Activated CD4-positive, alpha-beta T cell treated with anti-CD3 and anti-CD28 coated beads, Interleukin-2, amount 10 ng/mL, durations not matched to agents 7 days and 5 days (primary cell): ENCODE measurements at regions not wholly inside any gene's neighbourhood (a gene's known extent, or its start where the extent isn't known, plus 50 kb on each side); places are given as distances from the start of the nearest gene placed in this dataset.

Source experiments
- CTCF ChIA-PET: fragments of 350-600 bp; sonication (Branson Sonifier 250); formaldehyde crosslinking; loops from one replicate; lab custom pipeline; 2021; ENCODE audit warnings: antibody characterized with exemption; lab: Charles Lee
- POLR2A ChIA-PET: fragments of 350-600 bp; sonication (Branson Sonifier 250); formaldehyde crosslinking; loops from one replicate; lab custom pipeline; 2021; ENCODE audit warnings: antibody characterized with exemption; lab: Charles Lee
- DNase-seq: peaks from one replicate; pipeline ENCODE4 v3.0.0-alpha.2; 2020
- H3K27ac Mint-ChIP-seq: one replicate; pipeline ENCODE4 v1.8.0; 2021; ENCODE audit warnings: mild to moderate bottlenecking, moderate library complexity, mixed read lengths
- H3K27me3 Mint-ChIP-seq: one replicate; pipeline ENCODE4 v1.8.0; 2021; ENCODE audit warnings: mixed read lengths
- H3K36me3 Mint-ChIP-seq: one replicate; pipeline ENCODE4 v1.8.0; 2021; ENCODE audit warnings: low read depth, mixed read lengths
- H3K4me1 Mint-ChIP-seq: one replicate; pipeline ENCODE4 v1.8.0; 2021; ENCODE audit warnings: mixed read lengths
- H3K4me3 Mint-ChIP-seq: one replicate; pipeline ENCODE4 v1.8.0; 2021; ENCODE audit warnings: mild to moderate bottlenecking, moderate library complexity, mixed read lengths
- H3K9me3 Mint-ChIP-seq: one replicate; pipeline ENCODE4 v1.8.0; 2021; ENCODE audit warnings: mixed read lengths

GRCh38 chr16:66013486-66013885 is 353.0 kb upstream of the CDH5 start:
- no peaks in the 10 kb centered on the region for H3K4me1 Mint-ChIP-seq
- no peak for DNase-seq
- H3K36me3 Mint-ChIP-seq: no peaks in the 10 kb centered on the region
- ChIA-PET POLR2A (no interaction called here), CTCF (no interaction called here)
- no peak overlapping the region for H3K27ac Mint-ChIP-seq
- no peaks in the 10 kb centered on the region for H3K9me3 Mint-ChIP-seq
- H3K27me3 Mint-ChIP-seq: no peaks in the 10 kb centered on the region
- H3K4me3 Mint-ChIP-seq: no peak overlapping the region

GRCh38 chr16:66008136-66008535 is 358.4 kb upstream of the CDH5 start:
- Mint-ChIP-seq H3K27ac (no peak overlapping the region), H3K4me3 (no peak overlapping the region), H3K4me1 (no peaks in the 10 kb centered on the region), H3K36me3 (no peaks in the 10 kb centered on the region), H3K9me3 (no peaks in the 10 kb centered on the region), H3K27me3 (no peaks in the 10 kb centered on the region)
- DNase-seq: no peak
- POLR2A ChIA-PET: no interaction called here
- CTCF ChIA-PET: no interaction called here

- DNase-seq: no peak
- ChIA-PET POLR2A (no interaction called here), CTCF (no interaction called here)
- H3K4me3 Mint-ChIP-seq: no peak overlapping the region
- H3K36me3 Mint-ChIP-seq: no peaks in the 10 kb centered on the region
- no peaks in the 10 kb centered on the region for H3K4me1 Mint-ChIP-seq
- no peak overlapping the region for H3K27ac Mint-ChIP-seq
- H3K27me3 Mint-ChIP-seq: no peaks in the 10 kb centered on the region
- no peaks in the 10 kb centered on the region for H3K9me3 Mint-ChIP-seq
Observed at GRCh38 chr16:66007717-66008116, 358.8 kb upstream of the CDH5 start.

- no peaks in the 10 kb centered on the region for H3K27me3 Mint-ChIP-seq
- CTCF ChIA-PET: no interaction called here
- H3K36me3 Mint-ChIP-seq: no peaks in the 10 kb centered on the region
- H3K4me3 Mint-ChIP-seq: no peak overlapping the region
- H3K9me3 Mint-ChIP-seq: no peaks in the 10 kb centered on the region
- H3K4me1 Mint-ChIP-seq: no peaks in the 10 kb centered on the region
- no peak for DNase-seq
- POLR2A ChIA-PET: no interaction called here
- no peak overlapping the region for H3K27ac Mint-ChIP-seq
Observed at GRCh38 chr16:66006485-66006884, 360.0 kb upstream of the CDH5 start.

- no peak for DNase-seq
- ChIA-PET CTCF (no interaction called here), POLR2A (no interaction called here)
- no peak overlapping the region for H3K4me3 Mint-ChIP-seq
- no peaks in the 10 kb centered on the region for H3K27me3 Mint-ChIP-seq
- H3K36me3 Mint-ChIP-seq: no peaks in the 10 kb centered on the region
- H3K27ac Mint-ChIP-seq: no peak overlapping the region
- no peaks in the 10 kb centered on the region for H3K9me3 Mint-ChIP-seq
- no peaks in the 10 kb centered on the region for H3K4me1 Mint-ChIP-seq
Observed at GRCh38 chr16:66004699-66005098, 361.8 kb upstream of the CDH5 start.

- Mint-ChIP-seq H3K9me3 (no peaks in the 10 kb centered on the region), H3K27ac (no peak overlapping the region), H3K4me3 (no peak overlapping the region), H3K4me1 (no peaks in the 10 kb centered on the region), H3K27me3 (no peaks in the 10 kb centered on the region), H3K36me3 (no peaks in the 10 kb centered on the region)
- ChIA-PET CTCF (no interaction called here), POLR2A (no interaction called here)
- no peak for DNase-seq
Observed at GRCh38 chr16:66003201-66003600, 363.3 kb upstream of the CDH5 start.

- CTCF ChIA-PET: no interaction called here
- no peaks in the 10 kb centered on the region for H3K36me3 Mint-ChIP-seq
- DNase-seq: no peak
- POLR2A ChIA-PET: no interaction called here
- H3K4me1 Mint-ChIP-seq: no peaks in the 10 kb centered on the region
- H3K4me3 Mint-ChIP-seq: no peak overlapping the region
- no peaks in the 10 kb centered on the region for H3K9me3 Mint-ChIP-seq
- H3K27ac Mint-ChIP-seq: no peak overlapping the region
- no peaks in the 10 kb centered on the region for H3K27me3 Mint-ChIP-seq
Observed at GRCh38 chr16:66002601-66003000, 363.9 kb upstream of the CDH5 start.

GRCh38 chr16:66001432-66001831 is 365.1 kb upstream of the CDH5 start:
- no peaks in the 10 kb centered on the region for H3K36me3 Mint-ChIP-seq
- ChIA-PET POLR2A (no interaction called here), CTCF (interaction anchor here (0.8 kb wide), 1 partner anchor 122 kb away, joined by 3 read pairs; no protein-coding TSS in a partner anchor)
- H3K9me3 Mint-ChIP-seq: no peaks in the 10 kb centered on the region
- H3K27ac Mint-ChIP-seq: no peak overlapping the region
- no peak overlapping the region for H3K4me3 Mint-ChIP-seq
- no peaks in the 10 kb centered on the region for H3K27me3 Mint-ChIP-seq
- no peak for DNase-seq
- no peaks in the 10 kb centered on the region for H3K4me1 Mint-ChIP-seq

- ChIA-PET CTCF (no interaction called here), POLR2A (no interaction called here)
- no peaks in the 10 kb centered on the region for H3K36me3 Mint-ChIP-seq
- H3K9me3 Mint-ChIP-seq: no peaks in the 10 kb centered on the region
- H3K27ac Mint-ChIP-seq: no peak overlapping the region
- H3K27me3 Mint-ChIP-seq: no peaks in the 10 kb centered on the region
- no peak overlapping the region for H3K4me3 Mint-ChIP-seq
- H3K4me1 Mint-ChIP-seq: no peaks in the 10 kb centered on the region
- no peak for DNase-seq
Observed at GRCh38 chr16:65998443-65998842, 368.0 kb upstream of the CDH5 start.

- ChIA-PET CTCF (no interaction called here), POLR2A (no interaction called here)
- DNase-seq: no peak
- Mint-ChIP-seq H3K9me3 (no peaks in the 10 kb centered on the region), H3K4me3 (no peak overlapping the region), H3K27me3 (no peaks in the 10 kb centered on the region), H3K36me3 (no peaks in the 10 kb centered on the region), H3K27ac (no peak overlapping the region), H3K4me1 (no peaks in the 10 kb centered on the region)
Observed at GRCh38 chr16:65994291-65994690, 372.2 kb upstream of the CDH5 start.

GRCh38 chr16:65991149-65991701 is 375.3 kb upstream of the CDH5 start:
- CTCF ChIA-PET: no interaction called here
- no peak for DNase-seq
- Mint-ChIP-seq H3K36me3 (no peaks in the 10 kb centered on the region), H3K27ac (no peak overlapping the region), H3K27me3 (no peaks in the 10 kb centered on the region), H3K4me3 (no peak overlapping the region), H3K4me1 (no peaks in the 10 kb centered on the region), H3K9me3 (no peaks in the 10 kb centered on the region)
- POLR2A ChIA-PET: no interaction called here

- Mint-ChIP-seq H3K27ac (no peak overlapping the region), H3K27me3 (peaks cover 3% of the 10 kb centered on the region), H3K4me1 (no peaks in the 10 kb centered on the region), H3K9me3 (no peaks in the 10 kb centered on the region), H3K36me3 (no peaks in the 10 kb centered on the region), H3K4me3 (no peak overlapping the region)
- ChIA-PET CTCF (no interaction called here), POLR2A (no interaction called here)
- no peak for DNase-seq
Observed at GRCh38 chr16:65989861-65990604, 376.5 kb upstream of the CDH5 start.

GRCh38 chr16:65988024-65988595 is 378.4 kb upstream of the CDH5 start:
- Mint-ChIP-seq H3K4me3 (no peak overlapping the region), H3K27ac (no peak overlapping the region), H3K36me3 (no peaks in the 10 kb centered on the region), H3K4me1 (no peaks in the 10 kb centered on the region), H3K9me3 (no peaks in the 10 kb centered on the region), H3K27me3 (peaks cover 3% of the 10 kb centered on the region)
- POLR2A ChIA-PET: no interaction called here
- DNase-seq: no peak
- CTCF ChIA-PET: no interaction called here

- Mint-ChIP-seq H3K27ac (no peak overlapping the region), H3K4me3 (no peak overlapping the region), H3K27me3 (peaks cover 3% of the 10 kb centered on the region), H3K4me1 (no peaks in the 10 kb centered on the region), H3K36me3 (no peaks in the 10 kb centered on the region), H3K9me3 (no peaks in the 10 kb centered on the region)
- DNase-seq: no peak
- POLR2A ChIA-PET: no interaction called here
- CTCF ChIA-PET: no interaction called here
Observed at GRCh38 chr16:65984296-65984695, 382.2 kb upstream of the CDH5 start.
